Hepatic stellate cell (primary cell): ENCODE measurements at regions not wholly inside any gene's neighbourhood (a gene's known extent, or its start where the extent isn't known, plus 50 kb on each side); places are given as distances from the start of the nearest gene placed in this dataset.

ENCODE experiments used
- DNase-seq: peaks from one replicate; pipeline ENCODE4 v3.0.0; 2011; ENCODE audit warnings: low spot score

DNA sequence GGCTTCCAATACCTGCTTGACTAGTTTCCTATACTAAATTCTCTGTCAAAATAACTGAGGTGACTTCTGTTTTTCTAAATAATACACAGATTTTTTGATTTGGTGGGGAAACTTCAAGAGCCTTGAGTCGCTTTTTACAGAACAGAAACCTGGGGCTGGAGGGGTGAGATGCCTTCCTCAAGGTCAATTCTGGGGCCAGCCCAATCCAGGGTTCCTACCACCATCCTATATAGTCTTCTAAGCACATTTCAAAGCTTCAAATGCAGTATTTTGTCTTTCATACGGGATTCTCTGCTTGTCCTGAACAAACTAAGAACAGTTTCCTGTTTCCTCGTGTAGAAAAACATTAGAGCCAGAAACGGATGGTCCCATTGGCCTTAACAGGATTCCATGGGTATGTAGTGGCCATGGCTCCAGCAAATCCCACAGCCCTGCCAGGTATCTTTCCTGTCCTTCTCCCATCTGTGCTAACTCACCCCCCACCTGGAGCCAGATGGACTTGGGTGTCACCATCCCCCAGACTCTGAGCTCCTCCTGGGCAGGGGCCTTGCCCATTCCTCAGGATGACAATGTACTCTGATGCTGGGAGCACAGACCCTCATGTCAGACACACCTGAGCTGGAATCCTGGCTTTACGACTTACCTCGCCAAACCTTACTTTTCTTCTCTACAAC, 146.9 kb downstream of the KLF13 start:
- no peak for DNase-seq

DNA sequence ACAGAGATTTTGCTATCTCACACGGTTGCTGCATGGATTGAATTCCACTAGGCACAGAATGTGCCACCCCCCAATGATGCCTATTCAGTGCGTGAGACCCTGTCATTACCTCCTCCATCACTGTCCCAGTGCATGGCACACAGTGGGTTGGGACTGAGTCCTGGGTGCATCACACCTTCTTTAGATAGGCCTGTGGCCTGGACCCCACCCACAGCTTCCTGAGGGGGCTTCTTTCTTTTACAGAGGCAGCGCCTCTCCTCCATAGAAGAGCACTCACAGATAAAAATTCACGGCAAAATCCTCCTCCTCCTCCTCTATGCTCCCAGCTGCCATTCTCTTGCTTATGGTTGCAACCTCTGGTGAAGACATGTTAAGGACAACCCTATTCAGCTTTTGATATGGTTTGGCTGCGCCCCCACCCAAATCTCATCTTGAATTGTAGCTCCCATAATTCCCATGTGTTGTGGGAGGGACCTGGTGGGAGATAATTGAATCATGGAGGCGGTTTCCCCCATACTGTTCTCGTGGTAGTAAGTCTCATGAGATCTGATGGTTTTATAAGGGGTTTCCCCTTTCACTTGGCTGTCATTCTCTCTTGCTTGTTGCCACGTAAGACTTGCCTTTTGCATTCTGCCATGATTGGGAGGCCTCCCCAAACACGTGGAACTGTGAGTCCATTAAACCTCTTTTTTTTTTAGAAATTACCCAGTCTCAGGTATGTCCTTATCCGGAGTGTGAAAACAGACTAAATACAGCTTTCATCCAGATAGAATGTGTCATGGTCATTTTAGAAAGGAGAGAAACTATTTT, 147.6 kb downstream of the KLF13 start:
- no peak for DNase-seq

DNA sequence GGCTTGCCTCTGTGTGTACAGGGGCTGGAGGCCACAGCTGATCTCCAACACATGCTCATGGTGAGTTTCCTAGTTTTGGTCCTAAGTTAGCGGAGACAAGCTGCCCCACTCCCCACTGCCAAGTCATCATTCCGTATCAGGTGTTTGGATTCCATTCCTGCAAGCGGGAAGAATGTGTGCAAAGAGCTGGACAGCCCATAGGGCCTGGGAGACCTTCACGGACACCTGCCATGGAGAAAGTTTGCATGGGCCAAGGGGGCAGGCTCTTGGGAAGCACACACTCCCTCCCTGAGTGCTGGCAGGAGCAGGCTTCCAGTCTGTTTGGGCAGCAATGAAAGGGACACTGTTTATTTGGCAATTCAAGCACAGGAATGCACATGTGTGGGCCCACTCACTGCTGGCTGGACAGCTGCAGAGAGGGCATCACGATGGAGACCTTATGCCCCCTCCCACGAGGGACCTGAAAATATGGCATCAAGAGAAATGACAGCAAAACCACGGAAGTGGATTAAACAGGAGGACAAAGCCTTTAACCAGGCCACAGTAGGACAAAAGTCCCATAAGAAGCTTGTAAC, 149.7 kb downstream of the KLF13 start:
- no peak for DNase-seq

DNA sequence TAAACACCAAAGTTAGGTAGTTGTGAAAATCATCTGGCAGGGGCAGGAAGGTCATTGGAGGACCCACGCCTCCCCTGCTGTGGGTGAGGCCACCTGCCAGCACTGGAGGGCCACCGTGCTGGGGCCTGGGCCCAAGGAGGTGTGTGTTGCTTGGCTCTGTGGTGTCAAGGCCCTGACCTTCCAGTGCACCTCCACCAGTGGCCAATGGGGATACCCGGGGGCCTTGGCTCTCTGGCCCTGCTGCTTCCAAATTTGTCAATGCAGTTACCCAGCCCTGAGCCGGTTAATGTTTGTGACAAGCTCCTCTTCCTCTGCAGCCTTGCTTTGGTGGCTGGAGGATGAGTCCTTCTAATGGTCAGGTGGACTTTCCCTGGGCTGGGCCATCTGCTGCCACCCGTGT, 150.2 kb downstream of the KLF13 start:
- DNase-seq: no peak

DNA sequence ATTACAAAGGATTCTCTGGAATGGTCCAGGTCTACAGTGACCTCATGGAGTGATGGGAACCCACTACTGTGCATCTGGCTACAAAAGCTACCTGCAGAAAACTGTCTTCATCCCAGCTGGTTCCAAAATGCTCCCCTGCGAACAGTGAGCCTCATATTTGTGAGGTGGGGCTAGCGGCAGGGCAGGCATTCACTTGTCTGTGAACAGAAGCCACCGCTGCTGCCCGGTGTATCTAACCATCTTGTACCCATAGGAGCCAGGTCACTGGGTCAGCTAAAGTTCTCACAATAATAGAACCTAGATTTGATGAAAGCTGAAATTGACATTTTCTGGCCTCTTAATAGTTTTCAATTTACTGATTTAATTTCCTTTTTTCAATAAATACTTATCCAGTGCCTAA, 150.7 kb downstream of the KLF13 start:
- no peak for DNase-seq

DNA sequence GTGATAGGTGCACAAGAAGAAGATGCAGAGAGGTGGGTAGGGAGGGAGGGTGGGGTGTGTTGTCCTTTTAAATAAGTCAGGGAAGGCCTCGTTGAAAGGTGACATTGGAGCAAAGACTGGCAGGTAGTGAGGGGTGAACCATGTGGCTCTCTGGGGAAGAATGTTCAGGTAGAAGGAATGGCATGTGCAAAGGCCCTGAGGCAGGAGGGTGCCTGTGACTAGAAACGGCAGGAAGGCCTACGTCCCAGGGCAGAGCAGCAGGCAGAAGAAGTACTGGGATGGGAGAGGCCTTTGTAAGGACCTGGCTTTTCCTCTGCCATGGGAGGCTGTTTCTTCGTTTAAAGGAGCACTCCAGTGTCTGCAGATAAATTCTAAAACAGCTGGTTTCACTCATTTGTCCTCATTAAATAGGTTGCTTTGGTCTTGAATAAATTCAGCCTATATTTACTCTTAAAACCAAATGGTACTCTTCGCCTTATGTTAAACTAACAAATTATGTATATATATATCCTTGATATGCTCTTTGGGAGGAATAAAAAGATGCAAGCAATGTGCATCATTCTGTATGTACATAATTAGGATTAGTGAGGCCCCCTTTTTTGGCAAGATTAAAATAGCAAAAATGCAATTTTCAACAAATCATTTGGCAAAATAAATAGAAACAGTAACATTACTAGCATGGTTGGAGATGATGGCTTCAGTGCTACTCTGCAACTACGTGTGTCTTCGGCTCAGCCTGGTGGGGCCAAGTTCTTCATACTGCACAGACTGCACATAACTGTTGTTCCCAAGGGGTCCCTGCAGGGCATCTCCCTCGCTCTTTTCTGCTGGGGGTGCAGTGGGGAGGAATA, 151.4 kb downstream of the KLF13 start:
- no peak for DNase-seq

DNA sequence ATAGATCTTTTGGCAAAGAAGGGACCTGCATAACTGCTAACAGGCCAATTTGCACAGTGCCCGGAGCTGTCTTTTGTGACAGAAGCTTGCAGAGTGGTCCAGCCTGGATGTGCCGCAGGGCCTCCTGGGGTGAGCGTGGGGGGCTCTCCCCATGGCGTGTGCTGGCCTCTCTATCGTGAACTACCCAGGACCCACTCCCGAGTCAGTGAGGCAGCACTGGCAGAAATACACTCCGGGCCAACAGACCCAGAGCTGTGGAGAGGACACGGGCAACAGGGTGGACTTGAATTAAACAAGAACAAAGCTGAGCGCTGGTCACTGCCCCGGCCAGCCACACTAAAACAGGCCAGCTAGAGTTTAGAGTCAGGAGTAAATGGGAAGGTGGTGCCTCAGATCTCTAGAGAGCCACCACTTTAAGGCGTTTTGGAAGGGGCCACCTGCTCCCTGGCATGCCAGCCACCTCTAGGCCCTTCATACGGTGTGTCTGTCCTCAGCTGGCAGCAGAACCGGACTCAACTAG, 152.1 kb downstream of the KLF13 start:
- DNase-seq: no peak

DNA sequence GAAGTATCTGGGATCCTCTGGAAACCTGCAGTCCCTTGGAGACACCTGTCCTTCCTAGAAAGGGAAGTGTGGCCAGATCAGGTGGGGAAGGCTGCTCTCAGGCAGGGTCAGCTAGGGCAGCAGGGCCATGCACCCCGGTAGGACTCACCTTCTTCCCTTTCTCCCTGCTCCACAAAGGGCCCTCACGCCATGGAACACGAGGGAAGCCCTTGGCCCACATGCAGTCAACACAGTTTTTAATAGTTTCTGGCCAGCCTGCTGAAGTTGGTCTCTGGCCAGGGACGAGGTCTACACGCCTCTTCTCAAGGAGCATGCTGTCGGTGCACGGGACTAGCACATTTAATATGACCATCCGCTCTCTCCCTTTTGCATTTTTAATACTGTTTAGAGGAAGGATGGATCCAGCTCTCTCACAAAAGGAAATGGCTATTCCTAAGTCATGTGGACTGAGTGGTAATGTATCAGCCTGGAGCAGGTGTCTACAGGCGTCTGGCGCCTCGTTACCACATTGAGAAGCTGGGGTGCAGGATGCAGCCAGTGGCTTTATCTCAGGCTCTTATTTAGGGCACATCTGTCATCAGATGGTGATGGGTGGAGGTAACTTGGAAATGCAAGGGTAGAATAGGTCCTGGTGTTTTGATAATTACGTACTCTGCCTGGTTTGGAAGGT, 153.9 kb downstream of the KLF13 start:
- DNase-seq: no peak

DNA sequence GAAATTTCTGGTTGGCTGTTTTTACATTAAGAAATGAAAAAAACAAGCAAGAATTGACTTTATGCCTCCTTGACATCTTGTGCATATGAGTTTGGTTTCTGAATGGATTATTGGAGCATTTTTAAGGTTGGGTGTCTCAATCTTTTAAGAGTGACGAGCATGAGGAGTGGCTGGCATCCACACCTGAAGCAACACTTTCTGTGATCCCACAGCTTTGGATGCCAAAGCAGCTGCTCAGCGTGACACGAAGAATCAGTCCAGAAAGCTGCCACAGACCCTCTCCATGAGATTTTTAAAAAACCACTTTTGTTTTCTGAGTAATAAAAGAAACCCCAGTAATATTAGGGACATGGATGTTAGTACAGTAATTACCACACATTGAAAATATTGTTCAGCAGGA, 154.5 kb downstream of the KLF13 start:
- DNase-seq: no peak

DNA sequence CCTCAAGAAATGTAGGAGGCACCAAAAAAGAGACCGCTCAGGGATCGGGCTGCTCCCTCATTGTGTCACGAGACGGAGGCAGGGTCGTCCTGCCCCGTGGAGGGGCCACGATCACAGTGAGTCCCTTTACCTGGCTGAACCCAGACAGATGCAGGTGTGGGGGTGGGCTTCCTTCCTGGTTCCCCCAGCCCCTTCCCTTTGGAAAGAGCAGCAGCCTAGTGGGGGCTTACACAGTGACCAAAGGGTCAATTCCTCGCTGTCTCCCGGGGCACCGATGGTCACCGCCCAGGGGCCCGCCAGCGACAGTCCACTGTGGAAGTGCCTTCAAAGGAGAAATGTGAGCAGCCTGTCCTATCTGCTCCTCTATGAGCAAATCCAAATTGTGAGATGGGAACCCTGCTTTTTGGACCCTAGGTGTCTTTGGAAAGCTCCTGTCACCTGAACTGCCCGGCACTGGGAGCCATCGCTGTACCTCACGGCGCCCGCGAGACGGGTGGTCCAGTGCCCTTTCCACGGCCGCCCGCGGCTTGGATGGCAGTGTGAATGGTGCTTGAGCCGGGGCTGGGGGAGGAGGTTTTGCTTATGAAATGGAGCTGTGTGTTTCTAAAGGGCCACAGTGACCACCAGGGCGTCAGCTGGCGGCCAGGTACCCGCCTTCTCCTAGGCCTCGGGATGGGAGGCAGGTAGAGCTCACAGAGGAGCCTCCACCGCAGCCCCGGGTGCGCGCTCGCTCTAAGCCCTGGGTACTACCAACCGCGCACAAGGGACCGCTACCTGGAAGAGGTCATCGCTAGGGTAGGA, 155.7 kb downstream of the KLF13 start:
- no peak for DNase-seq

DNA sequence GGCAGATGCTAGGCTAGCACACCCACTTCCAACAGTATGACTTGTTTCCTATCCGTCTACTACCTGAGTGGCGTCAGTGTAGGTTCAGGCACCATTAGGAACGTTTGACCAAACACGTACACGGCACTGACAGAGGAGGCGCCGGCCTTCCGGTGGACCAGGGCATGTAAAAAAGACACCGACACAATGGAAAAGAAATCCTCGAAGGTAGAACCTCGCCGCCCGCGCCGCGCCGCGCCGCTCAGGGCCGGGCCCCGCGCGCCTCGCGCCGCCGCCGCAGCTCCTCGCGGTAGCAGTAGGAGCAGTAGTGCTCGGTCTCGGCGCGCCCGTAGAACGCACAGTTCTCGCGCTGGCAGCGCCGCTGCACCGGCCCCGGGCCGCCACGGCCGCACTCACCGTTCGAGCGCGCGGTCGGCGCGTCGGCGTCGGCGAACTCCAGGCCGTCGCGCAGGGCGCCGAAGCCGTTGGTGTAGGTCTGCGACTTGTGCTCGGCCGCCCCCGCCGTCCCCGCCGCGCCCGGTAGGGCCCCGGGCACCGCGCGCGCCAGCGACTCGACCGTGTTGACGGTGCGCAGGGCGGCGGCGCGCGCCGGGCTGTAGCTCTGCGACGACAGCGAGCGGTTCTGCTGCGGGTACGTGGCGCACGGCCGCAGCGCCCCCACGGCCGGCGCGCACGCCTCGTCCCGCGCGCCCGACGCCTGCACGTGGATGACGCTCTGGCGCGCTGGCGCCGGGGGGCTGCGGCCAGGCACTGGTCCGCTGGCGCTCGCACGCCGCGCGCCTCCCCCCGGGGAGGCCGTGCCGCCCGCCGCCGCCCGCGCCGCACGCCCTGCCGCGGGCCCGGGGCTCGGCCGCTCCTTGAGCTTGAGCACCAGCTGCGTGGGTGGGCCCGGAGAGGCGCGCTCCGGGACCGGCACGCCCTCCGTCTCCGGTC, 156.7 kb downstream of the KLF13 start:
- DNase-seq: no peak

DNA sequence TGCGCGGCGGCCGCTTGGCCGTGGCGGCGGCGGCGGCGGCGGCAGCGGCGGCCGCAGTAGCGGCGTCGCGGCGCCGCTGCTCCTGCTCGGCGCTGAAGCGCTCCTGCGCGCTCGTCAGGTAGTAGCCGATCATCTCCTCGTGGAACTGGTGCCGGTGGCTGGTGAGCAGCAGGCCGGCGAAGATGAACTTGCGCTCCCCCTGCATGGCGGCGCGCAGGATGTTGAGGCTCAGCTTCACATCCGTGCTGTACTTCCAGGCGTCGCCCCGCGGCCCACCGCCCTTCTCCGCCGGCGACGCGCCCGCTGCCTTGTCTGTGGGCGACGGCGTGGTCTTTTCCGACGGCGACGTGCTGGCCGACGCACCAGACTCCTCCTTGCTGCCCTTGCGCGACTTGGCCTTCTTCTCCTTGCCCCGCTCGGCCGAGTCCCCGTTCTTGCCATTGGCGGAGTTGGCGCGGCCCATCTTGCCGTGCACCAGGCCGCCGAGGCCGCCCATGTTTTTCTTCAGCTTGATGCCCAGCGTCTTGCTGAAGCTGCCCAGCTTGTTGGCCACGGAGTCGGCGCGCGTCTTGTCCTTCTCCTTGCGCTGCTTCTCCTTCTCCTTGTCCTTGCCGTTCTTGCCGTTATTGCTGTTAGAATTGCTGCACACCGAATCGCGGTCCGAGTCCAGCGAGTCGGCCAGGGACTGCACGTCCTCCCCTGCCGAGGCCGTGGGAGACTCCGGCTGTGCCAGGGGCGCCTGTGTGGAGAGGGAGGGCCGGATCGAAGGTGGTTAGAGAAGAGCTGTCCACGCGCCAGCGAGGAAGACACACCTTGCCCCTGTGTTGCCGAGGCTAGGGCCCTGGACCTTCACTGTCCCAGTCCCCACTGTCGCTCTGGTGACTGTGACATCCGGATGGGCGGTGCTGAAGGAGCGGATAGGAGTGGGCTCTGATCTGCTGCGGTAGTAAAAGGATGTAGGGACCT, 157.6 kb downstream of the KLF13 start:
- DNase-seq: no peak

DNA sequence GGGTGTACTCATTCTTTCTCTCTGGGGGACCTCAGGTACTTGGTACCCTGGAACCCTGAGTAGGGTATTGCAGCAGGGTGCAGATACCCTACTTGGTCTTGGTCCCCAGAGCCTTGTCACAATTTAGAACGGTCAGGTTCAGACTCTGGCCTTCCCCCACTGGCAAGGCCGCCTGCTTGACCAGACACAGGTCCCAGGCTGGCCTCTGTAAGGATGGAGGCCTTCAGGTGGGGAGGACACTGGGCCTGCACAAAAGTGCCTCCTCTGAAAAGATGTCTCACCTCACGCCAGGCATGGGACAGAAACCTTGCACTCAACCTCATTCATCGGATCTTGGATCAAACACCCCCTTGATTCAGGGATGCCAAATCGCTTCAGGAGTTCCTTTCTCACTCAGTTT, 158.4 kb downstream of the KLF13 start:
- no peak for DNase-seq

DNA sequence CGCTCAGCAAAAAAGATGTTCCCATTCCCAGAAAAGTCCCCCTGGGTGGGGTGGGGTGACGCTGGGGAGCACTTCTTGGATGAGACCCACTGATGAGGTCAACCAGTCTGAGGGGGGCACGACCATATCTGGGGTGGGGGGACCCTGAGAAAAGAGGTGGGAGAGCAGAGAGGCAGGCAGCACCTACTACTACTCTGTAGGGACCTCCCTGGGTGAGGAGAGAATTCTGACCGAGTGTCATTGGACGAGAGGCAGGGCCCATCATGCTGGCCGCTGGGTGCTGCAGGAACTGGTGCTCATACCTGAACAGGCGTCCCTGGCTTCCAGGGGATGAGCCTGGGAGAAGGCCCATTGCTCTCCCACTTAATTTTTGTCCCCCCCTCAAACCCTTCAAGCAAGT, 158.8 kb downstream of the KLF13 start:
- DNase-seq: no peak

DNA sequence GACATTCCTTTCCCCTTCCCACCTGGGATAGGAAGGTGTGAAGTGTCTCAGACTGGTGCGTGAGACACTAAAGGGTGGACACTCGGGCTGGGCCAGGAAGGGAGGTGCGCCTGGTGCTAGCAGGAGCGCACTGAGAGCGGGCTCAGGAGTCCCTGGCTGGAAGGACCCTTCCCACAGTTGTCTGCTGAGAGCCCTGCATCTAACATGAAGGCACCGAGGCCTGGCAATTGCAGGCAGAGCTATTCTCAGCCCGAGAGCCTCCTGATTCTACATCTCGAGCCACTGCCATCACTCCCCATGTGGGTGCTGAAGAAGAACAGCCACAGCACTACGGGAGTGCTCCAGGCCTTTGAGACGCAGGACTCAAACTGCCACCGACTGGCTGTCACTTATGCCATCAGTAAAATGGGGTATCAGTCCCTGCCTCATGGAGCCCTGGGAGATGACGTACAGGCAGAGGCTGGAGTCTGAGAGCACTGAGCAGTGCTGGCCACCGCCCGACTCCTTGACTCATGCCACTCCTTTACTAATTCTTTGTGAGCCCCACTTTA, 159.4 kb downstream of the KLF13 start:
- DNase-seq: no peak

DNA sequence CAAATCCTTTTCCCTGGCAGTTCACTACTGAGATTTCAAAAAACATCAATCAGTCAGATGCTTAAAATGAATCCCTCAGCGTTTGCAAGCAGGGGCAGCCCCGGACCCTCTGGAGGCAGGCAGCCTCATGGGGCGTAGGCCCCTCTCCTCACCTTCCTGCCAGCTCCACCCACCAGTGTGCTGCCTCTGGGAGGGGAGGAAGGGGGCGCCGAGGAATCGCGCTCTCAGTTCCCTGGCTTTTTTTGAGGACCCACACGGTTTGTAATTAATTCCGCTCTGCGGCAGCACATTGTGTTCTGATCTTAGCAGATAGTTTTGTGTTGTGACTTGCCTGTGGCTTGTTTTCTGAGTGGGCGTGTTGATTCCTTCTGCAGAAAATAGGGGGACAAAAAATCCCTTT, 159.9 kb downstream of the KLF13 start:
- no peak for DNase-seq

DNA sequence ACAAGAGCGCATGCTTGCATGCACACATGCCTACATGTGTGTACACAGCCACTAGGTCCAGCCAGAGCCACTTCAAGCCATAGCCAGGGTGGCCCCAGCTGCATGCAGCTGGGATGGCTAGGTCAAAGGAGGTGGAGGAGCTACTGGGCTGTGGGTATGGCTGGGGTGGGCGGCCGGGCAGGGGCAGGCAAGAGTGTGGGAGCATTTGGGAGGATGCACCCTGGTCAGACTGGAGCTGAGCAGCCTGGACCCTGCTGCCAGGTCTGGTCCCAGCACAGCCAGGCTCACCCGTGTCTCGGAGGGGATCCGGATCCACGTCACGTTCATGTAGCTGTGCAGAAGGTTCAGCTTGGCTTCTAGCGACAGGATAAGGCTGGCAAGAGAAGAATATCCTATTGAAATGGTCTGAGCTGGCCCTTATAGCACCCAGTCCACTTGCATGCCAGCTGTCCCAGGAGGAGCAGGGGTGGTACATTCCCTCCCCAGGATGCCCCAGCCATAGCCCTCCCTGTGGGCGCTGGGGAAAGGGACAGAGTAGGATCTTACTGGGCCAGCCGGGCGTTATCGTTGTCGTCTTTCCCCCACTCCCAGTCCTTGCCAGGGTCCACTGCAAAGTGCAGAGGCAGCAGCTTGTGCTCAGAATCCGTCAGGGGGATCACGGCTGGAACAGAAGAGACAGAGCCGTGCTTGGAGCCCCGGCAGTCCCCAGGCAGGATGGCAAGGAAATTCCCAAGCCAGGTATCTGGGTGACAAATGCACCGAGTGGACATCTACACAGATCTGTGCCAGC, 160.5 kb downstream of the KLF13 start:
- DNase-seq: no peak
